Thoracic aorta (tissue), 2 donors: ENCODE measurements at regions not wholly inside any gene's neighbourhood (a gene's known extent, or its start where the extent isn't known, plus 50 kb on each side); places are given as distances from the start of the nearest gene placed in this dataset.

Experiments
- ATAC-seq: fragments of 150-250 bp; one replicate; pipeline ENCODE4 v1.8.0; 2017; ENCODE audit warnings: low read depth; ENCODE audit not compliant: insufficient number of reproducible peaks, low FRiP score
- DNase-seq: peaks from one replicate; pipeline ENCODE4 v3.0.0-alpha.2; 2020; ENCODE audit warnings: low spot score
- H3K27ac ChIP-seq, 2 donors: fragments of 200-600 bp; sonication (generic); 1 replicate in 1 of 2; 2 replicates in 1 of 2; pipeline ENCODE4 v1.5.1; 2016; ENCODE audit warnings: mild to moderate bottlenecking in 2 of 2, moderate library complexity in 2 of 2
- H3K27me3 ChIP-seq: fragments of 200-600 bp; sonication (generic); replicated peaks from 2 replicates; pipeline ENCODE4 v1.6.0; 2016; ENCODE audit warnings: mild to moderate bottlenecking; ENCODE audit not compliant: insufficient read depth
- H3K36me3 ChIP-seq: fragments of 200-600 bp; sonication (generic); one replicate; pipeline ENCODE4 v1.5.1; 2016
- H3K4me1 ChIP-seq, 2 donors: fragments of 200-600 bp; sonication (generic); 1 replicate in 1 of 2; 2 replicates in 1 of 2; pipeline versions ENCODE4 v1.5.1 to v1.6.0; 2016; ENCODE audit warnings: low read depth in 2 of 2, mild to moderate bottlenecking in 1 of 2; ENCODE audit not compliant: control insufficient read depth in 1 of 2
- H3K4me3 ChIP-seq: fragments of 200-600 bp; sonication (generic); 2 replicates; pipeline ENCODE4 v1.5.1; 2016; ENCODE audit warnings: mild to moderate bottlenecking
- H3K9me3 ChIP-seq: fragments of 200-600 bp; sonication (generic); 2 replicates; pipeline ENCODE4 v1.5.1; 2016
- CTCF ChIP-seq: fragments of 200-600 bp; sonication (generic); IDR thresholded peaks from one replicate; pipeline ENCODE4 v1.5.1; 2019; ENCODE audit warnings: antibody characterized with exemption

- DNase-seq (no peak), ATAC-seq (no peak)
- Histone ChIP-seq H3K27me3 (no peaks in the 10 kb centered on the region), H3K9me3 (no peaks in the 10 kb centered on the region), H3K4me3 (no peak overlapping the region), H3K27ac (no peak overlapping the region), H3K36me3 (no peaks in the 10 kb centered on the region), H3K4me1 (no peaks in the 10 kb centered on the region)
- no peak for TF ChIP-seq CTCF
These were observed 302.7 kb upstream of the MEOX2 start for GRCh38 chr7:15989194-15989593.

GRCh38 chr7:15985587-15986384 lies 299.3 kb upstream of the MEOX2 start:
- TF ChIP-seq CTCF = no peak
- H3K4me3 ChIP-seq = no peak overlapping the region
- H3K9me3 ChIP-seq = no peaks in the 10 kb centered on the region
- H3K36me3 ChIP-seq = no peaks in the 10 kb centered on the region
- H3K27me3 ChIP-seq = no peaks in the 10 kb centered on the region
- DNase-seq = no peak
- ATAC-seq = no peak
- H3K4me1 ChIP-seq = no peaks in the 10 kb centered on the region
- H3K27ac ChIP-seq = no peak overlapping the region

GRCh38 chr7:15977663-15978062 lies 291.2 kb upstream of the MEOX2 start:
- H3K27me3 ChIP-seq = no peaks in the 10 kb centered on the region
- no peak overlapping the region for H3K27ac ChIP-seq
- H3K36me3 ChIP-seq = no peaks in the 10 kb centered on the region
- H3K4me3 ChIP-seq = no peak overlapping the region
- DNase-seq (no peak), ATAC-seq (no peak)
- peaks cover 0 to 8% of the 10 kb centered on the region in 2 donors for H3K4me1 ChIP-seq
- no peak for TF ChIP-seq CTCF
- no peaks in the 10 kb centered on the region for H3K9me3 ChIP-seq

- no peak for DNase-seq
- Histone ChIP-seq H3K4me3 (no peak overlapping the region), H3K27ac (no peak overlapping the region)
These were observed 286.4 kb upstream of the MEOX2 start for GRCh38 chr7:15972862-15973275.

GRCh38 chr7:15967551-15967950 lies 281.1 kb upstream of the MEOX2 start:
- no peaks in the 10 kb centered on the region for H3K9me3 ChIP-seq
- ATAC-seq = no peak

More at GRCh38 chr7:15972862-15973275, 286.4 kb upstream of the MEOX2 start:
- no peaks in the 10 kb centered on the region for H3K9me3 ChIP-seq
- peaks cover 0 to 9% of the 10 kb centered on the region in 2 donors for H3K4me1 ChIP-seq
- ATAC-seq = no peak
- H3K27me3 ChIP-seq = no peaks in the 10 kb centered on the region
- TF ChIP-seq CTCF = no peak
- no peaks in the 10 kb centered on the region for H3K36me3 ChIP-seq

More at GRCh38 chr7:15967551-15967950, 281.1 kb upstream of the MEOX2 start:
- no peak for DNase-seq
- Histone ChIP-seq H3K4me3 (no peak overlapping the region), H3K4me1 (no peaks in the 10 kb centered on the region), H3K27me3 (no peaks in the 10 kb centered on the region), H3K27ac (no peak overlapping the region), H3K36me3 (no peaks in the 10 kb centered on the region)
- TF ChIP-seq CTCF = no peak
